SK-N-MC (cell line): ENCODE measurements at regions not wholly inside any gene's neighbourhood (a gene's known extent, or its start where the extent isn't known, plus 50 kb on each side); places are given as distances from the start of the nearest gene placed in this dataset.

Source experiments
- DNase-seq: peaks from one replicate; pipeline ENCODE4 v3.0.0-alpha.2; 2011; ENCODE audit warnings: low read depth, low spot score
- H3K27ac ChIP-seq: fragments of 200-600 bp; sonication (generic); 2 replicates; pipeline ENCODE4 v1.5.1; 2016; ENCODE audit warnings: mixed run types
- H3K36me3 ChIP-seq: fragments of 200-600 bp; sonication (generic); 2 replicates; pipeline ENCODE4 v1.6.1; 2017; ENCODE audit warnings: antibody characterized with exemption, low read length, mixed read lengths; ENCODE audit not compliant: insufficient read depth
- H3K4me3 ChIP-seq: fragments of 200-600 bp; sonication (generic); 2 replicates; pipeline ENCODE4 v1.5.1; 2016
- H3K9ac ChIP-seq: fragments of 200-600 bp; sonication (generic); 2 replicates; pipeline ENCODE4 v1.8.0; 2017; ENCODE audit warnings: mixed run types, mixed read lengths; ENCODE audit not compliant: insufficient read length
- H3K9me3 ChIP-seq: fragments of 200-600 bp; sonication (generic); 2 replicates; pipeline ENCODE4 v1.6.1; 2017; ENCODE audit warnings: low read depth, mild to moderate bottlenecking, antibody characterized with exemption, low read length, moderate library complexity, mixed read lengths
- EZH2 ChIP-seq: fragments of 200-600 bp; sonication (generic); IDR thresholded peaks from one replicate; pipeline ENCODE4 v1.6.1; 2017; ENCODE audit warnings: antibody characterized with exemption
- FOXP2 ChIP-seq: optimal IDR thresholded peaks from 2 replicates; pipeline ENCODE3; 2011; ENCODE audit warnings: mild to moderate bottlenecking, moderate library complexity; ENCODE audit not compliant: insufficient read depth; ENCODE audit errors: extremely low read length, control extremely low read depth
- POLR2AphosphoS5 ChIP-seq: IDR thresholded peaks from 2 replicates; pipeline ENCODE4 v1.6.1; 2012; ENCODE audit warnings: mild to moderate bottlenecking, low read depth, low read length, borderline replicate concordance

GRCh38 chr5:155983954-155984353 lies 343.0 kb upstream of the SGCD start:
- Histone ChIP-seq H3K9ac (no peak overlapping the region), H3K27ac (no peak overlapping the region), H3K9me3 (no peaks in the 10 kb centered on the region), H3K4me3 (no peak overlapping the region), H3K36me3 (no peaks in the 10 kb centered on the region)
- no peak for DNase-seq
- no peak for TF ChIP-seq EZH2
- no peak for TF ChIP-seq FOXP2
- TF ChIP-seq POLR2AphosphoS5: no peak

DNA sequence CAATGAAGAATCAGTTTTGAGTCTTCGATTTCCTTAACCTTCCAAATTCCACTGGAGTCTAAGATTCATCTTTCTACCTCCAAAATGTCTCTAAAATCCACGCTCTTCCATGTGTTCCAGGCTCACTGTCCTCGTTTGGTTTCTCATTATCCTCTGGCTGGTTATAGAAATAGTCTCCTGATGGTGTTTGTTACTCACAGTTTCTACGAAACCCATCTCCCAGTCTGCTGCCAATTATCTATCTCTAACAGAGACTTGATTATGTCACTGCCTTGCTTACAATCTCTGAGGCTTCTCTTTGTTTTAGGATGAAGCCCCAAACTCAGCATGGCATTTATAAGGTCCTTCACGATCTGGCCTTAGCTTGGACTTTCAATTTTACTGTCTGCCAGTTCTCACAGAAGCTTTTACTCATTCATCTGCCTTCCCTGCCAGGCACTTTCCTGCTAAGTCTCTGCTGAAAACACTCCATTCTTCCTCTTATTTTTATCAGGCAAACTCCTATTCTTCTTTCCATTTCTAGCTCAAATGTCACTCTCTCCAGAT lies 339.6 kb upstream of the SGCD start:
- no peak overlapping the region for H3K4me3 ChIP-seq
- no peak for DNase-seq
- no peak overlapping the region for H3K9ac ChIP-seq
- H3K36me3 ChIP-seq: no peaks in the 10 kb centered on the region
- H3K9me3 ChIP-seq: no peaks in the 10 kb centered on the region
- H3K27ac ChIP-seq: no peak overlapping the region
- TF ChIP-seq EZH2 (no peak), FOXP2 (no peak), POLR2AphosphoS5 (no peak)

DNA sequence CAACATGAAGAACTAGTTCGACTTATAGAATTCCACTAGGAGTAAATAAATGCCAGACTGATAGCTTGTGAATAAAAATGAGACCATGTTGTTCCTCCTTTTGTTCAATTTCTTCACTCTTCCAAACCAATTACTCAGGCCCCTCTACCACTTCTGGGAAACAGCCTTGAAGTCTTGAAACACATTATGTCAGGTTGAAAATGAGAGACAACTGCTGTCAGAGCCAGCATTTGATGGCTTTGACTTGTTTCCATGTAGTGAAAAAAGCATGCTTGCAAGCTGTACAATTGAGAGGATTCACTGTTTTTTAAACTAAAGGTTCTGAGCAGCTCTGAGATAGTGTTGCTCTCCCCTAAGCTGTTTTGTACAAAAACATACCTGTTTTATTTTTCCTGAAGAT lies 337.1 kb upstream of the SGCD start:
- H3K4me3 ChIP-seq: no peak overlapping the region
- H3K9me3 ChIP-seq: no peaks in the 10 kb centered on the region
- no peak overlapping the region for H3K27ac ChIP-seq
- no peak for DNase-seq
- TF ChIP-seq FOXP2: no peak
- TF ChIP-seq EZH2: no peak
- no peak for TF ChIP-seq POLR2AphosphoS5
- H3K9ac ChIP-seq: no peak overlapping the region
- no peaks in the 10 kb centered on the region for H3K36me3 ChIP-seq

DNA sequence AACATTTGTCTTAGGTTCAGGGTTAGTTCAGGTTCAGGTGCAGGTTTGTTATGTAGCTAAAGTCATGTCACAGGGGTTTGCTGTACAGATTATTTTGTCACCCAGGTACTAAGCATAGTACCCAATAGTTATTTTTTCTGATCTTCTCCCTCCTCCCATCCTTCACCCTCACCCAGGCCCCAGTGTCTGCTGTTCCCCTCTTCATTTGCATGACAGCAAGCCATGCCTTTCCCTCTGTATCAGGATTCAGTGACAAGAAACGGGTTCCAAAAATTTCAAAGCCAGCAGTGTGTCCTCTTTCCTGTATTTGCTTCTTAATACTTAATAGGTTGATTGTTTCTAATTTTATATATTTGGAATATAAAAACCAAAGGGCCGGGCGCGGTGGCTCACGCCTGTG lies 330.8 kb upstream of the SGCD start:
- Histone ChIP-seq H3K9ac (no peak overlapping the region), H3K36me3 (no peaks in the 10 kb centered on the region), H3K4me3 (no peak overlapping the region), H3K27ac (no peak overlapping the region), H3K9me3 (no peaks in the 10 kb centered on the region)
- DNase-seq: no peak
- no peak for TF ChIP-seq POLR2AphosphoS5

DNA sequence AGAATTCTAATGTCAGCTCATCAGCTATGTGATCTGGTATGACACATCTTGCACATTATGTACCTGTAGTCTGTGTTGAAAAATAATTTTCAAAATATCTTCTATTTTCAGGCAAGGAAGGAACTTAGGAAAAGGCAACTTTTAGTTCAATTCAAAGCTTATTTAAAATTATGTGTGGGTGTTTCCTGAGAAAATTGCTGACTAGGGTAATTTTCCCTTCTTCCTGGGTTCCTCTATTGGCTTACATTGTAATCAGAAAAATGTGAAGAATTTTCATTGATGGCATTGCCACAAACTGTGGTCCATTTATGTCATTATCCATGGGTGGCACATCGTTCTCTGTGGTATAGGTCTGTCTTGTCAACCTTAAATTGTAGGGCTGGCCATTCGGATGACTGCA lies 328.7 kb upstream of the SGCD start:
- no peak for TF ChIP-seq FOXP2
- TF ChIP-seq EZH2: no peak
- TF ChIP-seq POLR2AphosphoS5: no peak
- Histone ChIP-seq H3K4me3 (peak overlapping the region; percentile 25; the same call in 1 of the 2 replicates), H3K9ac (no peak overlapping the region), H3K9me3 (no peaks in the 10 kb centered on the region), H3K36me3 (no peaks in the 10 kb centered on the region), H3K27ac (peak overlapping the region; percentile 21; the same call in 1 of the 2 replicates)
- peak; percentile 10 for DNase-seq

DNA sequence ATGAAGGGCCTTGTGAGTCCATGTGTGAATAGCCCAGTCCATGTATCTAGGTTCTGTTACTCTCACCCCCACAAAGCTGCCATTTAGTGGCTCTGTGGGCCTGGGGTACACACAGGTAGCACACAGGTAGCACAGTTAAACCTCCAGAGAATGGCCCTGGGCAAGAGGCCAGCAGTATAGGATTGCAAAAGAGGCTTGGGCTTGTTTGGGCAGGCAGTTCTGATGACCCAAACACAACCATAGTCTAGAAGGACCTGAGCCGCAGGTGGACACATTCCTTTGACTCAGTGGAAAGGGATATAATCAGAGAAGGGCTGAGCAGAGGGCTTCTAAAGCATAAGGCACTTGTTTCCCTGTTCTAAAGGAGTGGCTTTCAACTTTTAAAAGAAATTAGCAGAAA lies 326.8 kb upstream of the SGCD start:
- H3K4me3 ChIP-seq: no peak overlapping the region
- H3K9ac ChIP-seq: no peak overlapping the region
- no peaks in the 10 kb centered on the region for H3K36me3 ChIP-seq
- no peak overlapping the region for H3K27ac ChIP-seq
- no peak for DNase-seq
- H3K9me3 ChIP-seq: no peaks in the 10 kb centered on the region
- TF ChIP-seq EZH2 (no peak), FOXP2 (no peak), POLR2AphosphoS5 (no peak)

GRCh38 chr5:156004754-156005153 lies 322.2 kb upstream of the SGCD start:
- Histone ChIP-seq H3K4me3 (no peak overlapping the region), H3K27ac (no peak overlapping the region)

GRCh38 chr5:156006026-156006647 lies 320.8 kb upstream of the SGCD start:
- H3K4me3 ChIP-seq: no peak overlapping the region

More at GRCh38 chr5:156004754-156005153, 322.2 kb upstream of the SGCD start:
- Histone ChIP-seq H3K9me3 (no peaks in the 10 kb centered on the region), H3K9ac (no peak overlapping the region), H3K36me3 (no peaks in the 10 kb centered on the region)
- DNase-seq: no peak
- no peak for TF ChIP-seq POLR2AphosphoS5
- no peak for TF ChIP-seq EZH2
- TF ChIP-seq FOXP2: no peak

GRCh38 chr5:156008844-156009243 lies 318.1 kb upstream of the SGCD start:
- no peaks in the 10 kb centered on the region for H3K36me3 ChIP-seq
- no peak overlapping the region for H3K9ac ChIP-seq
- no peaks in the 10 kb centered on the region for H3K9me3 ChIP-seq
- no peak for DNase-seq
- no peak overlapping the region for H3K27ac ChIP-seq
- no peak for TF ChIP-seq FOXP2
- no peak for TF ChIP-seq EZH2
- no peak for TF ChIP-seq POLR2AphosphoS5
- no peak overlapping the region for H3K4me3 ChIP-seq

More at GRCh38 chr5:156006026-156006647, 320.8 kb upstream of the SGCD start:
- Histone ChIP-seq H3K27ac (no peak overlapping the region), H3K9ac (no peak overlapping the region), H3K36me3 (no peaks in the 10 kb centered on the region), H3K9me3 (no peaks in the 10 kb centered on the region)
- no peak for DNase-seq
- TF ChIP-seq EZH2 (no peak), POLR2AphosphoS5 (no peak), FOXP2 (no peak)
